Ascending aorta (tissue), 2 donors: ENCODE measurements at regions not wholly inside any gene's neighbourhood (a gene's known extent, or its start where the extent isn't known, plus 50 kb on each side); places are given as distances from the start of the nearest gene placed in this dataset.
"Not testable (repeated sequence)": the region's sequence is repeated elsewhere in the genome, so short reads cannot be mapped to it uniquely, and the experiment has no call there.

ENCODE experiments used
- DNase-seq, 2 donors: peaks; one replicate each; pipeline ENCODE4 v3.0.0-alpha.2; 2019; ENCODE audit warnings: low spot score in 2 of 2
- H3K27ac ChIP-seq, 2 donors: fragments of 200-600 bp; sonication (generic); one replicate each; pipeline ENCODE4 v1.5.1; 2016 to 2017; ENCODE audit warnings: mild to moderate bottlenecking in 1 of 2
- H3K27me3 ChIP-seq: fragments of 200-600 bp; sonication (generic); one replicate; pipeline ENCODE4 v1.5.1; 2017
- H3K36me3 ChIP-seq, 2 donors: fragments of 200-600 bp; sonication (generic); one replicate each; pipeline ENCODE4 v1.5.1; 2016
- H3K4me1 ChIP-seq, 2 donors: fragments of 200-600 bp; sonication (generic); one replicate each; pipeline ENCODE4 v1.5.1; 2016 to 2017; ENCODE audit warnings: mild to moderate bottlenecking in 1 of 2
- H3K4me3 ChIP-seq, 2 donors: fragments of 200-600 bp; sonication (generic); one replicate each; pipeline ENCODE4 v1.5.1; 2016 to 2017; ENCODE audit warnings: mild to moderate bottlenecking in 1 of 2
- H3K9me3 ChIP-seq, 2 donors: fragments of 200-600 bp; sonication (generic); one replicate each; pipeline ENCODE4 v1.5.1; 2016
- CTCF ChIP-seq, 3 experiments: fragments of 200-600 bp in 2 of 3; fragments of 450-650 bp in 1 of 3; sonication (generic) in 2 of 3; IDR thresholded peaks; one replicate each; pipeline ENCODE4 v1.5.1; 2016 to 2019; ENCODE audit warnings: antibody characterized with exemption in 3 of 3, mild to moderate bottlenecking in 1 of 3, moderate library complexity in 1 of 3
- intact Hi-C: fragments of 100-400 bp; cut with DNase I; formaldehyde crosslinking; loops from one replicate; pipeline ENCODE4 v1.15.1; 2023

- intact Hi-C loops = no loop called here
- H3K4me1 ChIP-seq = no peaks in the 10 kb centered on the region
- H3K36me3 ChIP-seq = no peaks in the 10 kb centered on the region
- no peak for DNase-seq
- H3K27ac ChIP-seq = no peak overlapping the region
- TF ChIP-seq CTCF (IDR thresholded peaks at IDR 0.05) = no peak
- H3K9me3 ChIP-seq = no peaks in the 10 kb centered on the region
- H3K4me3 ChIP-seq = no peak overlapping the region
- H3K27me3 ChIP-seq = no peaks in the 10 kb centered on the region
These were observed 51.5 kb upstream of the MELK start for GRCh38 chr9:36521148-36521547.

- no peaks in the 10 kb centered on the region for H3K36me3 ChIP-seq
- H3K4me3 ChIP-seq = no peak overlapping the region
- no peak for TF ChIP-seq CTCF (IDR thresholded peaks at IDR 0.05)
- no peaks in the 10 kb centered on the region for H3K4me1 ChIP-seq
- DNase-seq = no peak
- no peaks in the 10 kb centered on the region for H3K9me3 ChIP-seq
- H3K27ac ChIP-seq = no peak overlapping the region
- H3K27me3 ChIP-seq = no peaks in the 10 kb centered on the region
- intact Hi-C loops = no loop called here
These were observed 55.6 kb upstream of the MELK start for GRCh38 chr9:36517131-36517530.

- Histone ChIP-seq H3K27me3 (no peaks in the 10 kb centered on the region), H3K36me3 (no peaks in the 10 kb centered on the region), H3K4me1 (no peaks in the 10 kb centered on the region), H3K4me3 (no peak overlapping the region), H3K9me3 (no peaks in the 10 kb centered on the region), H3K27ac (no peak overlapping the region)
- no peak for DNase-seq
- TF ChIP-seq CTCF (IDR thresholded peaks at IDR 0.05) = no peak
- intact Hi-C loops = no loop called here
These were observed 68.5 kb upstream of the MELK start for GRCh38 chr9:36504156-36504555.

GRCh38 chr9:36503172-36504088 lies 69.3 kb upstream of the MELK start:
- intact Hi-C loops = no loop called here
- no peak overlapping the region for H3K27ac ChIP-seq
- DNase-seq = no peak
- H3K36me3 ChIP-seq = no peaks in the 10 kb centered on the region
- H3K4me3 ChIP-seq = no peak overlapping the region
- no peaks in the 10 kb centered on the region for H3K27me3 ChIP-seq
- TF ChIP-seq CTCF (IDR thresholded peaks at IDR 0.05) = no peak
- H3K9me3 ChIP-seq = no peaks in the 10 kb centered on the region
- H3K4me1 ChIP-seq = no peaks in the 10 kb centered on the region

- intact Hi-C loops = no loop called here
- no peak overlapping the region for H3K4me3 ChIP-seq
- no peaks in the 10 kb centered on the region for H3K4me1 ChIP-seq
- no peak overlapping the region for H3K27ac ChIP-seq
- no peaks in the 10 kb centered on the region for H3K36me3 ChIP-seq
- no peaks in the 10 kb centered on the region for H3K9me3 ChIP-seq
- no peak for TF ChIP-seq CTCF (IDR thresholded peaks at IDR 0.05)
- DNase-seq = no peak
- no peaks in the 10 kb centered on the region for H3K27me3 ChIP-seq
These were observed 71.0 kb upstream of the MELK start for GRCh38 chr9:36501727-36502126.

GRCh38 chr9:36500931-36501330 lies 71.8 kb upstream of the MELK start:
- DNase-seq, H3K27ac ChIP-seq, H3K36me3 ChIP-seq, H3K4me3 ChIP-seq, H3K9me3 ChIP-seq, intact Hi-C loops, H3K4me1 ChIP-seq, H3K27me3 ChIP-seq: not testable (repeated sequence)
